GM23338 (cell line): ENCODE measurements at regions not wholly inside any gene's neighbourhood (a gene's known extent, or its start where the extent isn't known, plus 50 kb on each side); places are given as distances from the start of the nearest gene placed in this dataset.

ENCODE experiments used
- ATAC-seq: fragments of 200-7000 bp; cut with Tn5 transposase; 3 replicates; pipeline ENCODE4 v1.9.1; 2020
- DNase-seq: peaks from one replicate; pipeline ENCODE4 v3.0.0-alpha.2; 2015; ENCODE audit warnings: low spot score
- H2AFZ ChIP-seq: fragments of 200-600 bp; sonication (generic); 2 replicates; pipeline ENCODE4 v1.8.0; 2016; ENCODE audit warnings: antibody characterized with exemption, mild to moderate bottlenecking, moderate library complexity
- H3F3A ChIP-seq: fragments of 200-600 bp; sonication (generic); replicated peaks from 2 replicates; pipeline ENCODE4 v1.8.0; 2017; ENCODE audit warnings: antibody characterized with exemption, mixed run types, low read depth
- H3K27ac ChIP-seq: fragments of 200-600 bp; sonication (generic); 2 replicates; pipeline ENCODE4 v1.6.1; 2016; ENCODE audit warnings: low read depth
- H3K27me3 ChIP-seq: fragments of 200-600 bp; sonication (generic); 2 replicates; pipeline ENCODE4 v1.8.0; 2016; ENCODE audit warnings: mild to moderate bottlenecking, mixed run types, moderate library complexity; ENCODE audit not compliant: insufficient read depth
- H3K36me3 ChIP-seq: fragments of 200-600 bp; sonication (generic); 2 replicates; pipeline ENCODE4 v1.8.0; 2016; ENCODE audit warnings: mild to moderate bottlenecking; ENCODE audit not compliant: insufficient read depth
- H3K4me1 ChIP-seq: fragments of 200-600 bp; sonication (generic); 2 replicates; pipeline ENCODE4 v1.8.0; 2016; ENCODE audit warnings: mild to moderate bottlenecking, moderate library complexity; ENCODE audit not compliant: insufficient read depth
- H3K4me2 ChIP-seq: fragments of 200-600 bp; sonication (generic); 2 replicates; pipeline ENCODE4 v1.7.1; 2017; ENCODE audit warnings: mixed run types
- H3K4me3 ChIP-seq: fragments of 200-600 bp; sonication (generic); 2 replicates; pipeline ENCODE4 v1.6.1; 2016; ENCODE audit warnings: mixed run types
- H3K79me2 ChIP-seq: fragments of 200-600 bp; sonication (generic); replicated peaks from 2 replicates; pipeline ENCODE4 v1.8.0; 2017; ENCODE audit warnings: mild to moderate bottlenecking; ENCODE audit not compliant: insufficient read depth
- H3K9me2 ChIP-seq: fragments of 200-600 bp; sonication (generic); 2 replicates; pipeline ENCODE4 v1.8.0; 2017; ENCODE audit not compliant: insufficient read depth
- H4K20me1 ChIP-seq: fragments of 200-600 bp; sonication (generic); replicated peaks from 2 replicates; pipeline ENCODE4 v1.8.0; 2017; ENCODE audit warnings: mild to moderate bottlenecking; ENCODE audit not compliant: insufficient read depth
- H3K27ac Mint-ChIP-seq: 2 replicates; pipeline ENCODE4 v1.8.0; 2020; ENCODE audit warnings: inconsistent platforms, mild to moderate bottlenecking, moderate library complexity, mixed read lengths
- H3K27me3 Mint-ChIP-seq: 3 replicates; pipeline ENCODE4 v1.8.0; 2022; ENCODE audit warnings: low read depth, mild to moderate bottlenecking, moderate library complexity, mixed read lengths, inconsistent platforms; ENCODE audit not compliant: insufficient read depth, poor library complexity
- H3K36me3 Mint-ChIP-seq: 3 replicates; pipeline ENCODE4 v1.8.0; 2021; ENCODE audit warnings: low read depth, mild to moderate bottlenecking, inconsistent platforms, moderate library complexity, mixed read lengths
- H3K4me1 Mint-ChIP-seq: 3 replicates; pipeline ENCODE4 v1.8.0; 2020; ENCODE audit warnings: mild to moderate bottlenecking, inconsistent platforms, mixed read lengths
- H3K4me3 Mint-ChIP-seq: 3 replicates; pipeline ENCODE4 v1.8.0; 2021; ENCODE audit warnings: moderate library complexity, mild to moderate bottlenecking, inconsistent platforms, mixed read lengths
- H3K9me3 Mint-ChIP-seq: 3 replicates; pipeline ENCODE4 v1.8.0; 2020; ENCODE audit warnings: moderate library complexity, mild to moderate bottlenecking, inconsistent platforms, mixed read lengths
- CREB1 ChIP-seq: fragments of 250-450 bp; sonication (Bioruptor Pico); IDR thresholded peaks from 2 replicates; pipeline ENCODE4 v1.5.0; 2020; ENCODE audit warnings: low read depth, mild to moderate bottlenecking, moderate library complexity
- CTCF ChIP-seq, 2 experiments: fragments of 200-600 bp in 1 of 2; sonication (generic) in 1 of 2; conservative IDR thresholded peaks; 2 replicates each; pipeline versions ENCODE4 v1.5.1 to v1.6.1; 2016 to 2017; ENCODE audit warnings: antibody characterized with exemption in 2 of 2, low read depth in 2 of 2, mild to moderate bottlenecking in 2 of 2, moderate library complexity in 1 of 2
- ETS1 ChIP-seq: IDR thresholded peaks from 2 replicates; pipeline ENCODE4 v1.6.1; 2016; ENCODE audit warnings: antibody characterized with exemption
- JUNB ChIP-seq: IDR thresholded peaks from one replicate; pipeline ENCODE4 v1.6.1; 2016; ENCODE audit warnings: antibody characterized with exemption; ENCODE audit not compliant: unreplicated experiment
- REST ChIP-seq: IDR thresholded peaks from one replicate; pipeline ENCODE4 v1.6.1; 2018; ENCODE audit warnings: antibody characterized with exemption; ENCODE audit not compliant: unreplicated experiment
- ZNF114 ChIP-seq: fragments of 250-450 bp; sonication (Bioruptor Pico); IDR thresholded peaks from 2 replicates; pipeline ENCODE4 v1.5.0; 2020; ENCODE audit warnings: mild to moderate bottlenecking, moderate library complexity

- peaks cover 5% of the 10 kb centered on the region; the same call in 2 of the 3 replicates for H3K4me1 Mint-ChIP-seq
Measured at GRCh38 chr4:189832528-189832927, 108.1 kb upstream of the FRG1 start.

More at GRCh38 chr4:189832528-189832927, 108.1 kb upstream of the FRG1 start:
- no peak overlapping the region for H3K4me3 ChIP-seq
- peaks cover 69% of the 10 kb centered on the region for H3K9me3 Mint-ChIP-seq
- no peaks in the 10 kb centered on the region for H4K20me1 ChIP-seq
- H3K27me3 Mint-ChIP-seq: peaks cover 5% of the 10 kb centered on the region
- H3K79me2 ChIP-seq: no peaks in the 10 kb centered on the region
- ATAC-seq: no peak
- no peaks in the 10 kb centered on the region for H3K9me2 ChIP-seq
- DNase-seq: no peak
- H3K27ac ChIP-seq: no peak overlapping the region
- H3K36me3 Mint-ChIP-seq: peaks cover 2% of the 10 kb centered on the region; the same call in 1 of the 3 replicates
- no peak overlapping the region for H3K4me3 Mint-ChIP-seq
- H3K36me3 ChIP-seq: no peaks in the 10 kb centered on the region
- TF ChIP-seq CREB1 (no peak), ETS1 (no peak), ZNF114 (CRISPR knock-in tag) (no peak), REST (no peak), CTCF (conservative IDR thresholded peaks at IDR 0.05; ENCODE audit: low read depth in 2 of 2) (no peak), JUNB (no peak)
- no peaks in the 10 kb centered on the region for H3F3A ChIP-seq
- H3K27me3 ChIP-seq: no peaks in the 10 kb centered on the region
- H3K27ac Mint-ChIP-seq: no peak overlapping the region
- no peak overlapping the region for H3K4me2 ChIP-seq
- H2AFZ ChIP-seq: no peak overlapping the region
- H3K4me1 ChIP-seq: no peaks in the 10 kb centered on the region
